GM19099 (cell line): ENCODE measurements at regions not wholly inside any gene's neighbourhood (a gene's known extent, or its start where the extent isn't known, plus 50 kb on each side); places are given as distances from the start of the nearest gene placed in this dataset.

Source experiments
- POLR2A ChIP-seq: IDR thresholded peaks from 3 replicates; pipeline ENCODE4 v1.6.1; 2011; ENCODE audit warnings: low read depth; ENCODE audit not compliant: insufficient read length; ENCODE audit errors: extremely low read depth

DNA sequence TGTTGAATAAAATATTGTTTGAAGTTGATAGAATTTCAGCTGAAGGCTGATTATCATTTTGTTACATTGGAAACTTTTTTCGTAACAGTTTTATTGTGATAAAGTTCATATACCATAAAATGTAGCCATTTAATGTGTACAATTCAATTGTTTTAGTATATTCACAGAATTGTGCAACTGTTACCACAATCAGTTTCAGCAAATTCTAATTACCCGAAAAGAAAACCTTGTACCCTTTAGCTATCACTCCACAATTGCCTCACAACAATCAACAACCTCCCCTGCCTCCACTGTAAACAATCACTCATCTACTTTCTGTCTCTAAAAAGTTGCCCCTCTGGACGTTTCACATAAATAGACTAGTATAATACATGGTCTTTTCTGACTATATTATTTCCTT lies 179.7 kb upstream of the BET1 start:
- no peak for TF ChIP-seq POLR2A

DNA sequence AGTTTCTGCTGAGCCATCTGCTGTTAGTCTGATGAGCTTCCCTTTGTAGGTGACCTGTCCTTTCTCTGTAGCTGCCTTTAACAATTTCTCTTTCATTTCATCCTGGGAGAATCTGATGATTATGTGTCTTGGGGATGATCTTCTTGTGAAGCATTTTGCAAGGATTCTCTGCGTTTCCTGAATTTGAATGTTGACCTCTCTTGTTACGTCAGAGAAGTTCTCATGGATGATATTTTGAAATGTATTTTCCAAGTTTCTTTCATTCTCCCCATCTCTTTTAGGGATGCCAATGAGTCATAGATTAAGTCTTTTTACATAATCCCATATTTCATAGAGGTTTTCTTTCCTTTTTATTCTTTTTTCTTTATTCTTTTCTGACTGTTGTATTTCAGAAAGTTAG lies 184.2 kb upstream of the BET1 start:
- no peak for TF ChIP-seq POLR2A

DNA sequence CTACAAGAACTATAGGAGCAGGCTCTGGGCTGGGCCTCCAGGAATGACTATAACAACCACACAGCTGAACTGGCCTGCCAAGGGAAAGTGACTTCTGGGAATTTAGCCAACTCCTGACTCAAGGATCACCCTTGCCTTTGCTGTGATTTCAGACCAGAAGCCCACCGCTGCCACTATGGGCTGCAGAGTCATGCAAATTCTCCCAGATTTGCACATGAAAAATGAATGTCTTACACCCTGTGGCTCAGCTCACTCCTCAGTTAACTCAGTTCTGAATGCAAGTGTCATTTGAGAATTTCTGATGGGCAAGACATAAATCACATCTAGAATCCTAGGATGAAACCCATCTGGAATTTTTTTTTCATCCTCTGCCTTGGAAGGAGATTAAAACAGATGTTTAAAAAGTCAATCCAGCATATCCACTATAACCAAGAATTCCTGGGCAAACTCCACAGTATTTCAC lies 186.5 kb upstream of the BET1 start:
- no peak for TF ChIP-seq POLR2A

DNA sequence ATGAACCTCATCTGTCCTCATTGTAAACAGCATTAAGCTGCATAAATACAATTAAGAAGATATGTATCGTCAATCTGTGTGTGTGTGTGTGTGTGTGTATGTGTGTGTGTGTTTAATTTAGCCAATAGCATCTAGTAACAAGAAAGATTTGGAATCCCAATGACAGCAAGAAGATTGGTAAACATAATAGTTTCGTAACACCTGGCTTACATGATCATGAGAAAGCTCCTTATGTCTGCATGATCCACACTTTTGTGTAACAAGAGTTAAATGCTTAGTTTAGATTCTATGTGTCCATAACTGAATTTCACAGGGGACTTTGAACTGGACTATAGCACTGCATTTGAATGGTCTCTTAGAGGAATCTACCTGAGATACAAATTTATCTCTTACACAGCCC lies 191.0 kb upstream of the BET1 start:
- TF ChIP-seq POLR2A = no peak

DNA sequence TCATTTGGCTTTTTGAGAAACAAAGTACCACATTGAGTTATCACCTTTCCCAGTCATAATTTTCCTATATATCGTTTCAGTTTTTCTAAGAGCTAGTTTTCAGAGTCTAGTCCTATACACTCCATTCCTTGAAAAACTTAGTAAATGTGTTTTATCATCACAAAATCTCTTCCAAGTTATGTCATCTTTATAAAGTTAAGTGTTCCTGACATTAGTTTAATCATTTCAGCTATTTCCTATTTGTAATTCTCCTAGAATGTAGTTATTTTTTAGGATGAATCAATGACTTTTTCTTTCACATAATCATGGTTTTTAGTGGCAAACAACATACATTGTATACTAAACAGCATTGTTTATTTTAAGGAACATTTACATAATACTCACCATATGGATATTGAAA lies 191.7 kb upstream of the BET1 start:
- TF ChIP-seq POLR2A = no peak

DNA sequence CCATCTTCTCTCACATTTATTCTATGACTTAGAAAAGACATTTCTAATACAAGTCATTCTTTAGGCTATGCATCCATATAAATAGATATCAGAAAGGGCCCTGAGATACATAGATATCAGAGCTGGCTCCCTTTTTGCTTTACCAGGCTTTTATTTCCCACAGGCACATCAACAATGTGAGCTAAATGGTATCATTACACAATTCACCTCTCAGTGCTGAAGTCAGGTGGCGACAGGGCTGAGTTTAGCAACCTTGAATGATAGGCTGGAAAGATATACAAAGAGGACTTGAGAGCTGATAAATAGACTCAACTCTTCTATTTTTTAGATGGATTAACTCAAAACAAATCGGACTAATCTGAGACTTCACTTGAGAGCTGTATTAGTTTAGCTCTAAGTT lies 189.2 kb upstream of the COL1A2 start:
- no peak for TF ChIP-seq POLR2A

DNA sequence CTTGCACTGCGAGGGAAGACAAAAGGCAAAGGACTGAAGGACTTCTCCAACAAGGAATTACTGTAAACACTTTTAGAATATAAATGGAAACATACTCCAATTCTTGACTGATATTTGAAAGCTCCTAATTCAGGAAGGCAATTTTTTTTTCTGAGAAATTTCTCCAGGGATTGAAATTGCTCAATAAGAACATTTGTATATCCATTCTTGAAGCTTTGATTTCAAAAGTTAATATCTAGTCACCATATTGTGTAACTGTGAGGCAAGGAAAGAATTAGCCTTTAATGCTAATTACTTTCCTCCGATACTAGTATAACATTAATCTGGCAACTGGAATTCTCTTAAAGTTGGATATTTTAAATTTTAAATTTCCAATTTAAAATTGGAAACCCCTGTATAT lies 188.4 kb upstream of the COL1A2 start:
- TF ChIP-seq POLR2A = no peak

DNA sequence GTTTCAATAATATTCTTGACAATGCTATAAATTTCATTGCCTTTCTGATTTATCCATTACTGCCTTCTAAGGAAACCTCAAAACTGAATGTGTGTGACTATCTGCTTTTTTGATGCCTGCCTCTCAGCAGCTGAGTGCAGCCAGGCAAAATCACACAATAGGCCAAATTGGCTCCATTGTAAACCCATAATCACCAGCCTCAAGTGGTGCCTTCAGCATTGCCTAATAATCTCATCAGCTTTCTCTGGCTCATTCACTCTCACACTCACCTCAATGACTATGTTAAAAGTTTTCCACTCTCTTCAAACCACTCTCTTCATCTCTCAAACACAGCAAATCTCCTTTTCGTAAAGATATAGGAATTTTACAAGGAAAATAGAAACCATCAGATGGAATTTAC lies 182.5 kb upstream of the COL1A2 start:
- no peak for TF ChIP-seq POLR2A

DNA sequence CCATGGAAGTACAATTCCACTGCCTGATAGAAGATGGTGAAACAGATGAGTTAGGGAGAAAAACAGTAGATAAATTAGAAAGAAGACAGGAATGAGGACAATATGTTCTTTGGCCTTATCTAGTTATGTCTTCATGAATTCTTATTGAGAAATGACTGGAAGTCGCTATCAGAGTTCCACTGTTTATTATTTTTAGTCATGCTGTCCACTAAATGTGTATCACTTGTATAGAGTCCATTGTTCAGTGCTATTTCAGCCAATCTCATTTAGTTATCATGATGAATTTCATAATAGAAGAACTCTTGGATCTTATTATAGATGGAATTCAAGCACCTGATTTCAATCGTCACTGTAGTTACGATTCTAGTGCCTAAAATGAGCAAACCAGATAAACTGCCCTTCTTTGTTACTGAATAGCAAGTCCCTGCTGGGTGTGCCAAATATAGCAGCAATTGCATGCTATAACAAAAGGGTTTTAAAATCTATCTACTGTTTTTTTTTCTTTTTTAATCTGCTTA lies 177.7 kb upstream of the COL1A2 start:
- no peak for TF ChIP-seq POLR2A

DNA sequence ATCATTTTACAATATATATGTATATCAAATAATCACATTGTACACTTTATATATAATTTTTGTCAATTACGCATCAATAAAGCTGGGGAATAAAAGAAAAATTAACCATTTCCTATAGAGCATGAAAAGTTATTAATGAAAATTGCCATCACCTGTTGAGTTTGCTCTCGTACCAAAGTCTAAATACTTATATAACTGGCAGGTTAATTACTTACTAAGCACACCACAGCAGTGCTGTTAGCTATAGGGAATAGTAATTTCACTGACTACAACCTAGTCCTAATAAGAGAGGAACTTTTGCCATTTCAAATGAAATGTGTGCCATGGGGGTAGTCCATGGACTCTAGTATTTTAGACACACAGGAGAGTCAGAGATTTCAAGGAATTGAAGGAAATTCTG lies 176.9 kb upstream of the COL1A2 start:
- TF ChIP-seq POLR2A = no peak

DNA sequence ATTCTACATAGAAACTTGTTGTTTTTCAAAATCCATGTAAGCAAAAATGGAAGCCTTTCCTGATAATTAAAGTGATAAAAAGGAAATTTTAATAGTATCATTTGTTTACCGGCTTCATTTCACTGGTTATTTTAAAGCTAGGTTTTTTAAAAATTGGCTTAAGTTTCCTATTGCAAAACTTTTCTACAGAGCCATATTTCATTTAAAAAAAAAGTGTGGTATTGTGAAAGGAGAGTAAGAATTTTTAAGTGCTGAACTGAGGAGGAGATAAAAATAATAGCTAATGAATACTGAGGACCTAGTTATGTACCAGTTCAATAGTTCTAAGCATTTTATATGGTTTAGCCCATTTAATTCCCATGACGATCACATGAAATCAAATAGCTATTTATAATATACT lies 172.2 kb upstream of the COL1A2 start:
- TF ChIP-seq POLR2A = no peak

DNA sequence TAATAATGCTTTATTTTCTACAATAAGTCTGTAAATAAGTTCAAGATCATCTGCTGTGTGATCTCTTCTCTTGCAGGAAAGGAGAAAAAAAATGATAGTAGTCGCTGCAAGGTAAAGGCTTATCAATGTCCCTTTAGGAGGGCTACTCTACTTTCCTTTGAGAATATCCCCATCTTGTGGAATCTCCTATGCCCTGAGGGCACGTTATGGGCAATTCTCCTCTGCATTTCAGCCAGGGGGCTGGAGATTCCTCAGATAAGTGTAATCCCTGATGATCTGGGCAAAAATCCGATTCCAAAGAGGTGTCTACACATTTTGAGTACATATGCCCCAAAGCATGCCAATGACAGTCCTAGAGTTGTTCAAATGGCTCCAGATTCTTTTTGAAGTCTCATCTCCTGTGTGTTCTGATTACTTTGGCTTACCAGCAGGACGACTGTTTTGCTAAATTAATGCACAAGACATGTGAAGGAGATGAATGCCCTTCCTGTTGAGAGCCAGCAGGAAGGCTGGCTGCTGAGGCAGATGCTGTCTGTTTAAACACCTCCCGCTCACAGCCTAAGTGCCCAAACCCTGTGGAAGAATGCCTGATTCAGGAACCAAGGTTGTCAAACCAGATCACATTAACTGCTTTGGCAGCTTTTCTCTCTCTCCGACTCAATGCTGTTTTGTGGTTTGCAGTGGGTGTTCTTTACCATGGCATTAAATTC lies 171.2 kb upstream of the COL1A2 start:
- TF ChIP-seq POLR2A = no peak

DNA sequence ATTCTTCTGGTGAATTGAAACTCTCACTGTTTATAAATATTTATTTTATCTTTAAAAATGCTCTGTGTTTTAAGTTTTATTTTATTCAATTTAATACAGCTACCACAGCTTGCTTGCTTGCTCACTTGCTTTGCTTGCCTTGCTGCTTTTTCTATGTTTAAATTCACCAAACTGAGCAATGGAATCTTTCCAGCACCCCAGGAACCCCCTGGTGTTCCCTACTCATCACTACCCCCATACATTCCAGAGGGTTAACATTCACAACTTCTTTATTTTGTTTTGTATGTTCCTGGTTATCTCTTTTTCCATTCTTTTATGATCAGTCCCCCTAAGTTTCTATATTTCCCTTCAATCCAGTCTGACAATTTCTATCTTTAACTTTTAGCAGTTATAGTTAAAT lies 166.5 kb upstream of the COL1A2 start:
- TF ChIP-seq POLR2A = no peak

DNA sequence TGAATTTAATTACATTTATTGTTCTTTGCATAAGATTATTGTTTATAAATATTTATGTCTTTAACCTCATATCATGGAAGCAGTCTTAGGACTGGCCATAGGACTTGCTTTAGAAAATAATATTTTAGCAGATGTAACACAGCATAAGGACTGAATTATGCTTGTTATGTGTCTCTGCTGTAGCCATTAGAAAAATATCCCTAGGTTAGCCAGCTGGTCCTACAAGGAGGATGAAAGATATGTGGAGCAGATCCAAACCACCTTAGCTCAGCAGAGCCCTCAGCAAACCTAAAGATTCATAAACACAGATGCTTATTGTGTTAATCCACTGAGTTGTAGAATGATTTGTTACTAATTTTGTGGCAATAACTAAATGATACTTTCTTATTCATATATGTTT lies 166.0 kb upstream of the COL1A2 start:
- no peak for TF ChIP-seq POLR2A

DNA sequence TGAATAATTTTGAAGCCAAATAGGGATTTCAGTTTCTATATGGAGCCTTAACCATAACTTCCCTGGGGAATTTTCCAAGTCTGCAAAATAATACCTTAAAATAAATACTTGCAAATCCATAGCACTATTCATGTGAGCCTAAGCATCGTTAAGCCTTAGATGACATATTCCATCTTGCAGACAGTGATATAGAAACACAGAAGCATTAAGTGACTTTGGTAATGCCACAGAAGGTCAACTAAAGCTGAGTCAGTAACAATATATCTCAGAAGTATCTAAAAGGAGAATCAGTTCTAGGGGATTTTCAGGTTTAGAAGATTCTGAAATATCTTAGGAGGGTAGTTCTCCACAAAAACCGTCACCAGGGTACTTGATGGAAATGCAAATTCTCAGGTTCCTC lies 163.4 kb upstream of the COL1A2 start:
- TF ChIP-seq POLR2A = no peak

DNA sequence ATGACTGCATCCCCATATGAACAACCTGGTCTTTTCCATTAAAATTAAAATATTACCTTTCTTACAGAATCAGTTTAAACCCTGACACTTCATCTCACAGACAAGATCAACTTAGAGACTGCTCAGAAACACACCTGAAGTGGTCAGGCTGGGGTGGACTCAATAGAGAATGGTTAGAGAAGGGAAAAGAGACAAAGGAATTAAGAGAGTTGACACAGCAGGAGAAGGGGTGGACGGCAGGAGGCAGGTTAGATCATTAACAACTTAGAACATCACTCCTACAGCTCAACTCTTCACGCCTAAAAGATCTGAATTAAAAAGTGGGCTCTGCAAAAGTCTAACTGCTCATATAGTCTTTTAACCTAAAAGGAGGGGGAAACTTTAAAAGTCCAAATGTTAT lies 157.7 kb upstream of the COL1A2 start:
- TF ChIP-seq POLR2A = no peak

DNA sequence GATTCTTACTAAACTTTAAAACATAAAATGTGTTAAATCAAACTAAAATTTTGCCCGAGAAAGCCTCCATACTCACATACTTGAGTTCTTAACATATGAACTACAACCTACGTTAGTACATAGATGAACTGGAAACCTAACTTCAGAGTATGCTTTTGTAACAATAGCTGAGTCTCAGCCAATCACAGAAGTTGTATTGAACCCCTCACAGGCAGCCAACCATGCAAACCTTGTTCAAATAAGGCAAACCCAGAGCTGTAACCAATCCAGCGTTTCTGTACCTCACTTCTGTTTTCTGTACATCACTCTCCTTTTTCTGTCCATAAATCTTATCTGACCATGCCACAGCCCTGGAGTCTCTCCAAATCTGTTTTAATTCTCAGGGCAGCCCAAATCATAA lies 157.3 kb upstream of the COL1A2 start:
- no peak for TF ChIP-seq POLR2A
